Right renal pelvis (tissue), 4 donors: ENCODE measurements at regions not wholly inside any gene's neighbourhood (a gene's known extent, or its start where the extent isn't known, plus 50 kb on each side); places are given as distances from the start of the nearest gene placed in this dataset.
"Not testable (repeated sequence)": the region's sequence is repeated elsewhere in the genome, so short reads cannot be mapped to it uniquely, and the experiment has no call there.

ENCODE experiments used
- DNase-seq, 4 donors: peaks; one replicate each; pipeline ENCODE4 v3.0.0-alpha.2; 2013; ENCODE audit warnings: low read depth in 4 of 4, low spot score in 3 of 4, missing footprints in 1 of 4

DNA sequence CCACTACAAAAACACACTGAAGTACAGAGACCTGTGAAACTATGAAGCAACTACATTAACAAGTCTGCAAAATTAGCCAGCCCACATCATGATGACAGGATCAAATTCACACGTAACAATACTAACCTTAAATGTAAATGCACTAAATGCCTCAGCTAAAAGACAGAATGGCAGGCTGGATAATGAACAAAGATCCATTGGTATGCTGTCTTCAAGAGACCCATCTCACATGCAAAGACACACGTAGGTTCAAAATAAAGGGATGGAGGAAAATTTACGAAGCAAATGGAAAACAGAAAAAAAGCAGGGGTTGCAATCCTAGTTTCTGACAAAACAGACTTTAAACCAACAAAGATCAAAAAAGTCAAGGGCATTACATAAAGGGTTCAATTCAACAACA lies 120.1 kb upstream of the OSTN start:
- not testable (repeated sequence) for DNase-seq

DNA sequence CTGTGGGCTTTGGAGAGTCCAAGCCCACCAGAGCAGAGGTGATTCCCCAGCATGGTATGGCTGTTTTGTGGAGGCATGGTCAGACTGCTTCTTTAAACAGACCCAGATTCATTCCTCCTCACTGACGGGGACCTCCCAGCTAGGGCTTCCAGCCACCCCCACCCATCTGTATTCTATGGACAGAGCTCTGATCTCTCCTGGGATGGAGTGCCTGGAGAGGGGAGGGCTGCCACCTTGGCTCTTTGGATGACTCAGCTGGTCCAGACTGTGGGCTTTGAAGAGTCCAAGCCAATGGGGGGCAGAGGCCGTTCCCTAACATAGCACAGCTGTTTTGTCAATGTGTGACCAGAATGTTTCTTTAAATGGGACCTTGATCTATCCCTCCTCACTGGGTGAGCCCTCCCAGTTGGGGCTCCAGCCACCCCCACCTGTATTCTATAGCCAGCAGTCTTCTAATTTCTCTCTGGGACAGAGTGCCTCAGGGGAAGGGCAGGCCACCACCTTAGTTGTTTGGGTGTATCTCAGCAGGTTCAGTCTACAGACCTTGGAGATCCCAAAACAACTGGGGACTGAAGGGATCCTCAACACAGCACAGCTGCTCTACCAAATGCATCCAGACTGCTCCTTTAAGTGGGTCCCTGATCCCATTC lies 122.0 kb upstream of the OSTN start:
- DNase-seq = no peak

DNA sequence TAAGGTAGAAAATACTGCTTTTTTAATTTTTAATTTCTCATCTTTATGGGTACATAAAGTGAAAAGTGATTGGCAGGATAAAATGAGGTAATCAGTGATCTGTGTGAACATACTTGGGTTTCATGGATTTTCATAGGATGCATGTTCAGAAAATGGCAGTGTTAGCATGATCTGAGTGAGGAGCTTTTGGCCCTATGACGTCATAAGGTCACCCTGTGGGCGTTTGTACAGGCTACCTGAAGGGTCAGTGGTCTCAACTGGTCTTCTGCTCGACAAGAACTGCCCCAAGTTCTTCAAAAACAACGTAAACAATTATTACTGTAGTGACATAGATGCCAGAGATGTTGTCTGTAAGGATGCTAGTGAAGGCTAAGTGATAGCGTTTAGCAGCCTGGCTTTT lies 124.5 kb upstream of the OSTN start:
- no peak for DNase-seq

DNA sequence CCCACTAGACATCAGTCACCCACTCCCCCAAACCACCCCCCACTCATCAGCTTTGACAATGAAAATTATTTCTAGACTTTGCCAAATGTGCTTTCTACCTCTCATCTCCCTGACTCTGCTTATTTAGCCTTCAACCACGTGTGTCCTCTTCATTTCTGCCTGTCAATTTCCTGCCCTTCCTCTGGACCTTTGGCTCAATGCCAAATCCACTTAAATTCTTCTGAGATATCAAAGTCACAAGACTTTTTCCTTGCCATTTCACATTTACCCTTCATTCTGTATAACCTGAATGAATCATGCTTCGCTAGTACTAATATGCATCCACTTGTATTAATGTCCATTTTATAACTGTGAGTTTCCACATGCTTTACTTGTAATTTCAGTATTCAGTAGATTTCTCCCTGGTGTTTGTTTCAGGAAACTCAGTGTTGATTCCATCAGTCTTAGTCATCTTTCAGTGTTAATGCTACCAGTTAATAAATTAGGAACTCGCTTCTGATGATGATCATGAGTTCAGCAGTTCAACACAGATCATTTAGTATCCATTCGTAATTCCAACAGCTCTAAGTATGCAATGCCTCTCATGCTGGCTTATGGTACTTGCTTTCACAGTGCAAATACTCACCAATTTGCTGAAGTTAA lies 128.2 kb upstream of the OSTN start:
- DNase-seq = no peak

DNA sequence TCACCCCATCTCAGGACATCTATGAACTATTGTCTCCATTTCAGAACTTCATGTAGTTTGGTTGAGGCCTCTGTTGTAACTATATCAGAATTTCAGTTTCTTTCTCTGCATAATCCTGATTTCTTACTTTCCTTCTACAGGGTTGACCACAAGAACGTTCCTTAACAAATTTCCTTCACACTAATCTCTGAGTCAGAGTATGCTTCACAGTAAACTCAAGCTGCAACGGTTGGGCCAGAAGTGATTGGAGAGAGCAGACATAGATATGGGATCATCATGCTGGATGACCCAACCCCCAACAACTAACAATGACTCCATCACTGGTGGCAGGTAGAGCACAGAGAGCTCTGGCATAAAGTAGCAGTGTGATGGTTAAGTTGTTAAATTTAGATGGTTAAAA lies 128.8 kb upstream of the OSTN start:
- no peak for DNase-seq

DNA sequence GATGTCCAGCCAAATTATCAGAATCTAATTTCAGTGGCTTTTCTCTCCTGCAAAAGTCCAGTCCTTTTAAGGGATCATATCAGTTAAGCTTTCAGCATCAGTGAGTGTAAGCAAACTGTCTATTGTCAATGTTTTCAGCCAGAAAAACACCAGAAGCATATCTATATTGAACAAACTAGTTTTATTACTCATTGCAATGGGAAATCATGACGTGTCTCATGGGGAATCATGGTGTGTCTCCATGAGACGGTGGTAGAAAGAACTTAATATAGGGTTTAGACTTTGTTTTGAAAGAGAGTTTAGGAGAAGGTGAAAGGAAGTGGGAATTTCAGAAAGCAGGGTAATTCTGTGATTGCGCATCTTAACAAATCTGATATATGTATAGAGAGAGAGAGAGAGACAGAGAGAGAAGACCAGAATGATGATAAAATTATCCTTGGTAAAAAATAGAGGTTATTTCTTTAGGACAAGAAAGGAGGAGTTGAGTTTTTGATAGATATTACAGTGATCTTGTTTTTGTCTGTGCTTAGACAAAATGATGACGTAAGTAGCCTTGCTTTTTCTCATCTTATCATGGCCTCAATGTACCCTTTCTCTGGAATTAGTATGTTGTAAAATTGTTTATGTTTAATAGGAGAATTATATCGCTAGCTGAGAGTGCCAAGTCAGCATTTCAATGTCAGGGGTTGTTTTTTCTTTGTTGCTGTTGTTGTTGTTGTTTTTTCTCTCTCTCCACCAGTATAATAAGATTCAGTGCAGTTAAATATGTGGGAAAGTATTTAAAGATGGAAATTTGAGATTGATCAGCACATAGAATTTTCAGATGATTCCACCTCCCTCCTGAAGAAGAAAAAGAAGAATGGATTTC lies 129.9 kb upstream of the OSTN start:
- DNase-seq = no peak

DNA sequence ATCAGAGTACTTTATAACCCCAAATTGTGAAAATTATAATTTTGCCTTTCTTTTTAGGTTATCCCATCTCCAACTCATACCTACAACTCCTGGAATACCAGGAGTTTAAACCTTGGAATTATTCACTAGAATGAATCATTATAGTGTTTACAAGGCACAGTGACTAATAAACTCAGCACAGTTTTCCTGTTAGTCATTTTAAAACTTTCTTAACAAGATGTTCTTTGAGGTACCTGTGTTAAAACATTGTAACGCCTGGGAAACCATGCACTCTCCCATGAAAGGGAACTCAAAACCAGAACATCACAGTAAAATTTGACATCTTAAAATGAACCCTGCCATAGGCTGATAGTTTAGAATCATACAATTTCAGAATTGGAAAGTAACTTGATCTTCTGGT lies 132.4 kb upstream of the OSTN start:
- no peak for DNase-seq

DNA sequence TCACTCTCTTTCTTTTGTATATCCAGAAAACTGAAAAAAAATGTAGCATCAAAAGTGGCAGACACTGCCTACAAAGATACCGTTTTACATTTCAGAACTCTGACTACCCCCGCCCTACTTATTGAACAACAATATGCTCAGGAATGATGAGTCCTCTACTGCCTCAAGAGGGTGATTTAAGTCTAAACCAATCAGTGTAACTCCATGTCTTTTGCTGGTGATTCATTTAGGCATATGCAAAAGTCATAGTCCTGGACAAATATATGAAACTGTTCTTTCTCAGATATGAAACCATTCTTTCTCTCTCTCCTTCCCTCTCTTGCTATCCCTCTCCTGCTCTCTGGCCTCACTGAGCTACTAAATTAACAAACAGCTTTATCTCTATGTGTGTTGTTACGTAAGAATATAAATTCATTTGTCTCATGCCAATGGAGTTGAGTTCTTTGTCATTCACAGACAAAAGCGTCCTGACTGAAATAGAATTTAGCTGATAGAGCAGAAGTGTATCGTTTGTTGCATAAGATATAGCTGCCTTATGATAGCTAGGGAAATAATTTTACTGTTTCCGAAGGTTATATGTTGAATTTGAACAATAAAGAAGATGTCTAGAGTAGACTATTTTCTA lies 133.7 kb upstream of the OSTN start:
- no peak for DNase-seq

DNA sequence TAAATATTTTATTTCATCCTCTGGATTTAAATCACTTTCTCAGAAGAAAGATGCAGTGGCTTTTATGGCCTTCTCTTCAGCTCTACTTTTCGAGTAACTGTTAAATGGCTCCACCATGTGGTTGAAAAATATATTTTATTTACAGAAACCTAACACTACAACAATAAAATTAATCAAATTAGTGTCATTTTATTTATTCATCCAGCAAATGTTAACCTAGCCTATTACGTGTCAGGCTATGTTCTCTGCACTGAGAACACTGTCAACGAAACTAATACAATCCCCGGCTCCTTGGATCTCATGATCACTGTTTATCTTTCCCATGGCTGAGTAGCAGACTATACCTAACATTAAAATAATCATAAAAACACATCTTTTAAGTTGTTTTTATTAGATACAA lies 148.0 kb upstream of the OSTN start:
- DNase-seq = peak; percentile 5 to 18 (median 11)

DNA sequence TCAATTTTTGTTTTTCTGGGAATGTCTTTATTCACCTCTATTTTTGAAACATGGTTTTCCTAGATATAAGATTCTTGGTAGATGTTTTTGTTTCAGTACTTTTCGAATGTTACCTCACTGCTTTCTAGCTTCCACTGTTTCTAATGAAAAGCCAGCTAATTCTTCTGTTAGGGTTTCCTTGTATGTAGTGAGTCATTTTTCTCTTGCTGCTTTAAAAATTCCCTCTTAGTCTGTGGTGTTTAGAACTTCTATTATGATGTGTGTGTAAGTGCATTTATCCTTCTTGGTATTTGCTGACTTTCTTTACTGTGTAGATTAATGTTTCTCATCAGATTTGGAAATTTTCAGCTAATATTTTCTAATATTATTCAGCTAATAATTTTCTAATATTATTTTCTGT lies 151.1 kb upstream of the OSTN start:
- DNase-seq = no peak

DNA sequence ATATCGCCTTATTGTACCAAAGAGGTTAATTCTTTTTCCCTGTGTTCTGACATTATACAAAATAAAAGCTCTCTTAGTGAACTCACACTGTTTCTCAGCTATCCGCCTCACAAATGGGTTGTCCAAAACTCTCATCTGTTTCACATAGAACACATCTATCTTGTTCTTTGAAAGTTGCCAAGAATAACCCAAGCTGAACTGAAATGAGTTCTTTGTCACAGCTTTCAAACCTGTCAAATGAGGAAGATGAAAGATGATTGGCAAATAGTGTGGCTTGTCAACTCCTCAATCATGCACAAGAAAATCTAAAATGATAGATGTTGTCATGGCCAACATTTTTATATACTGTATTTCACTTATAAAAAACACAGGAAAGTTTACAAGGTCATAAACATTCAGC lies 168.1 kb upstream of the OSTN start:
- no peak for DNase-seq

DNA sequence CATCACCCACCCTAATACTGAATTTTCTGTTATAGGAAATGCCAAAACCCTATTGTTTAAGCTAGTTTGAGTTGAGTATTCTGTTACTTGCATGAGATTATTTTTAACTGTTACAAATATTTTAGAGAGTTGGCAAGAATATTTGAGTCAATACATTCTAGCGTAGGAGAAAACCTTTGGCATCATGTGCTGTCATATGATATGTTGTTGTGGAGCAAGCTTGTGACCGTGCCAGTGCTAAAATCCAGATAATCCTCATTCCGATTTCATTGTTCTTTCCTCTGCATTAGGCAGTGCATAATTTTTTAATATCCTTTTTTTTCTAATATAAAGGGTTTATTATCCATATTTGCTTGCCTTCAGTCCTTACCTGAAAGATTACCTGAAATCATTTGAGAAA lies 168.0 kb upstream of the GMNC start:
- no peak for DNase-seq

DNA sequence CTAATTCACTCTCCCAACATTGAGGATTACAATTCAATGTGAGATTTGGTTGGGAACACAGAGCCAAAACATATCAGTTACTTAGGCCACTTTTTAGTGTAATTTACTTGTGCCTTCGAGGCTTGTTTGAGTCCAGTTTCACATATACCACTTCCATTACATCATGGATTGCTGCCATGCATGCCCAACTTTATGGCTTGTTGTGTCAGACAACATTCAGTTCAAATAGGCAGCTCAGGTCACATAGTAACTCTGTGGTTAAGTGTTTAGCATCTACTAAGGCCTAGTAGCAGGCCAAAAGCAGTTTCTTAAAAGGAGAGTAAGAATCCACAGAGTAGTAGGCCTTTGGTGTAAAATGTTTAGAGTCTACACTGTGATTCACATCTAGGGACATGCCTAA lies 164.3 kb upstream of the GMNC start:
- no peak for DNase-seq

DNA sequence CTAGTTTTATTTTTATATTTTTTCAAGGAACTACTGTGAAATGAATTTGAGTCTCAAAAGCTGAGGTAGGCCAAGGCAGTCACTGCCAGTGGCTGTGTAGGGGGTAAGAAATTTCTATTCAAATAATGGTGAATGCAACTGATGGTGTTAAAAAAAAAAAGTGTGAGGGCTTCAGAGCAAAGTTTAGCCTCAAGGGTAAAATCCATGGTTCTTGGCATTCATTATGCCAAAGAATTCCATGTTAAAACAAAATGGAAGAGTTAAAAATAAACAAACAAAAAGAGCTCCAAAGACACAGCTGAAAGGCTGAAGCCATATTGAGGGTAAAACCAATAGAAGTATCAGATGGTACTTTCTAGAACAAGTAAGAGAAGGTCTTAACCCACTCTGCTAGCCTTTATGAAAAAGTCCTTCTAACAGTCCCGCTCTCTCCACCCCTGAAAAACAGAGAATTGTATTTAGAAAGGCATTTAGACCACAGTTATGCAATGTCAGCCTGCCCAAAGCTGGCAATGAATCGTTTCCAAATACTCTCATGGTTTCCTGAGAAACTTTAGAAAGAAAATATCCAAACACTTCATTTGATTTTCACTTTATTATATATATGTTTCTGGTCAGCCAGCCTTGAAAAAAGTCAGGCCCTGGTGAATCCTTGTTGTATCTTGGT lies 158.4 kb upstream of the GMNC start:
- no peak for DNase-seq

DNA sequence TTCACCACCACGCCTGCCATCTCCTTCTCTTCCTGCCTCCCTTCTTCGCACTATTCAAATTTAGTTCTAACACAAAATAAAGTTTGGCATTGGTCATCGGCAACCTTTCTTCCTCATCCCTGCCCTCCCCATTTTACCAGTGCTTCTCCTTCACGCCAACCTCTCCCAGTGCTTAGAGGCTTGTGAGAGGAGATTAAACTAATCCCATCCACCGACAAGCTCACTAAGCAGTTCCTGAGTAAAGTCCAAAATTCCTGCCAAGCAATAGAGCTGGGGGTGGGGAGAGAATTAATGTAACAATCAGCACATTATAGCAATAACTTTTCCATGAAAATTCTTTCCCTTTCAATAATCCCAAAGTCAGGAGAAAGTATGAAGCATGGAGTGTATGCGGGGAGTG lies 157.4 kb upstream of the GMNC start:
- DNase-seq = no peak

DNA sequence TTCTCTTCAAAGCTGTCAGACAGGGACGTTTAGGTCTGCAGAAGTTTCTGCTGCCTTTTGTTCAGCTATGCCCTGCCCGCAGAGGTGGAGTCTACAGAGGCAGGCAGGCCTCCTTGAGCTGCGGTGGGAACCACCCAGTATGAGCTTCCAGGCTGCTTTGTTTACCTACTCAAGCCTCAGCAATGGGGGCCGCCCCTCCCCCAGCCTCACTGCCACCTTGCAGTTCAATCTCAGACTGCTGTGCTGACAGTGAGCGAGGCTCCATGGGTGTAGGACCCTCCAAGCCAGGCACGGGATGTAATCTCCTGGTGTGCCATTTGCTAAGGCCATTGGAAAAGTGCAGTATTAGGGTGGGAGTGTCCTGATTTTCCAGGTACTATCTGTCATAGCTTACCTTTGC lies 153.5 kb upstream of the GMNC start:
- DNase-seq = not testable (repeated sequence)

DNA sequence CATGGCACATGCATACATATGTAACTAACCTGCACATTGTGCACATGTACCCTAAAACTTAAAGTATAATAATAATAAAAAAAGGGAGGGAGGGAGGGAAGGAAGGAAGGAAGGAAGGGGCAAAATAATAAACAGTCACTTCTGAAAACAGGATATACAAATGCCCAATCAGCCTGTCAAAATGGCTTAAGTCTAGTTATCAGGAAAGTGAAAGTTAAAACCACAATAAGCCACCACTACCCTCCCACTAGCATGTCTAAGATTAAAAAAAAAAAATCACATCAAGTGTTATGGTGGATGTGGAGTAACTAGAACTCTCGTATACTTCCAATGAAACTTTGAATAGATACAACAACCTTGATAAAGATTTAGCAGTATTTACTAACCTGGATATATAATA lies 145.6 kb upstream of the GMNC start:
- DNase-seq = no peak

DNA sequence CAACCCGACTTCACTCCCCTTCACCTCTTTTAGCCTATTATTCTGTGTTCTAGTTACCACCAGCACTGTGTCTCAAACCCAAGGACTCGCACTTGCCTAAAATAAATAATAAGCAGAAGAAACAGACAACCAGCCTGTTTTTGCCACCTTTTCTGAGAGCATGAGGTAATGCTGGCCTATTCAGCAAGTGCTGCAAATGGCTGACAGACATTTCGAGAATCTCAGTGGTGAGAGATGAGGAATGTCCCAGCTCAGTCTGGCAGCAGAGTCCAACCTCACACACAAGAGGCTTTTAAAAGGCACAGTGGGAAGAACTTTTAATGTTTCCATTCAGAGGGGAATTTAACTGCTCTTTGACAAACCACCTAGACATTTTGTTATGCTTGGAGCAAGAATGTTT lies 143.3 kb upstream of the GMNC start:
- no peak for DNase-seq

DNA sequence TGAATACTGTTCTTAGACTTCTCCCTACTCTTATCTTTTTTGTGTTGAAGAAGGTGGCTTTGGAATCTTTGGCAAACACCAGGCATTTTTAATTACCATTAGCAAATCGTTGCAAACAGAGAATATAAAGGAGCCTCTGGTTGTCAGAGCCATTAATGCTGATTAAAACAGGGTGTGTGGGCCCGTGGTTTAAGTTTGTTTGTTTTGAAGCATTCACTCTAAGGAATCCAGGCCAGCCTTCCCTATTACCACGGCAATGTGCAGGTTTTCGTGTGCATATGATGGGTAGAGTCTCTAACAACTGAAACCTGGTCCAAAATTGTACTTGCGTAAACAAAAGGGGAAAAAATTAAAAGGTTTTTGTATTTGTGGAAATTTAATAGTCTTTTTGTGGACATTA lies 141.2 kb upstream of the GMNC start:
- DNase-seq = no peak

DNA sequence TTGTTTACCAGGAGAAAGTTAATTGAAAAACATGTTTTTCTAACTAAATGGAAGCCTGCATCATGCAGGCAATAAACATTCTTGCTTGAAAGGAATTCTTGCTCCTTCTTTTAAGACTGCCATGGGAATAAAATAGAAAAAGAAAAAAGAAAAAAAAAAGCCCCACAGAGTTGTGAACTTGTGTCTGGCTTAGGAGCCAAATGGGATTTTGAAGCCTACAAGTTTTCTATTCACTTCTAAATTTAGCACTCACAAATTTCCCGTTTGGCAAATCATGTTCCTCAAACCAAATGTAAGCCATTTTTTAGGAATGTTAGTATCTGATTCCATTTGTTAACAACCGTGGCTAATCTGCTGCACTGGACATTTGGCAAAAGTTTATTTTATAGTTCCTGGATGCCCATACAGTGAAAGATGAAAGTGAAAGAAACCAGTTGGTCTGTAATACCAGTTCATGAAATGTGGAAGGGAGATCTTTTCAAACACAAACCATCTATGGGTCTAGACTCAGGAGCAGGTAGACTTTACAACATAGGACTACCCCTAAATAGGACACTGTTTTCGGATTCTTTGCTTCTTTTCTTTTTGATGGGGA lies 133.8 kb upstream of the GMNC start:
- no peak for DNase-seq

DNA sequence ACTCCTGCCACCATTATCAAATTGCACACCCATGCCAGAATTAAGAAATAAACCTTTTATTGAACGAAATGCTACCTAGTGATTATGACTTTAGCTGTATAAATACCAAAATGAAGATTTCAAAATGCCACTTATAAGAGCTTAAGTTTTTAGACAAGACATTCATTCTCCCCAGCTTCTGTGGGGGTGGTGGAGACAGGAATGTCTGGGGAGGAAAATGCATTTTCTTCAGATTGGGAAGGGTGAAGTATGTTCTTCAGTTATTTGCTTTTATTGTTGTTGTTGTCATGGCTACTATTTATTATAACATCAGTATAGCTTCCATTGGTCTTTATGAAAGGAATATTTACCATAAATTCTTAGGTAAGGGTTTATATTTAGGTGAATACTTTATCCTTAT lies 132.7 kb upstream of the GMNC start:
- no peak for DNase-seq
